GM19035 (cell line): ENCODE measurements at regions not wholly inside any gene's neighbourhood (a gene's known extent, or its start where the extent isn't known, plus 50 kb on each side); places are given as distances from the start of the nearest gene placed in this dataset.

Experiments
- ATAC-seq: cut with Tn5 transposase; IDR thresholded peaks from one replicate; pipeline ENCODE4 v1.9.1; 2021; ENCODE audit not compliant: unreplicated experiment

GRCh38 chr20:60813066-60813465, 439.0 kb upstream of the CDH4 start:
- no peak for ATAC-seq

GRCh38 chr20:60815656-60816055, 436.4 kb upstream of the CDH4 start:
- no peak for ATAC-seq

DNA sequence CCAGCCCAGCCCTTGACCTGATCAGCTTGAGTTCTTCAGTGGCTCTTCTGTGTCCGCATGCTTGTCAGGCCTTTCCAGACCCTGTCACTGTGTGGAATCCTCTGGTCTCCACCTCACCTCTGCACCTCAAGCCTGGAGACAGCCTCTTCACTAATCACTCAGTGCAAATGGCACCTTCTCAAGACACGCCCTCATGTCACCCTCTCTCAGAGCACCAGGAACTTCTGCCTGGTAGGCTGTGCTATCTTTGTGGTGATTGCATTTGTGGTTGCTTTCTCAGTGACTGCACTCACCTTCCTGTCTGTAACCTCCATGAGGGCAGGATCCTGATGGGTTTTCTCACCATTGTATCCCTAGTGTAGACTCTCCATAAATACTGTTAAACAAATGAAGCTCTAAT, 435.2 kb upstream of the CDH4 start:
- no peak for ATAC-seq

GRCh38 chr20:60817891-60818290, 434.2 kb upstream of the CDH4 start:
- no peak for ATAC-seq

GRCh38 chr20:60819511-60819910, 432.6 kb upstream of the CDH4 start:
- ATAC-seq, result no peak

- ATAC-seq, result no peak
These were observed 431.9 kb upstream of the CDH4 start for GRCh38 chr20:60820149-60820548.

- ATAC-seq, result no peak
These were observed 431.1 kb upstream of the CDH4 start for GRCh38 chr20:60820918-60821317.

DNA sequence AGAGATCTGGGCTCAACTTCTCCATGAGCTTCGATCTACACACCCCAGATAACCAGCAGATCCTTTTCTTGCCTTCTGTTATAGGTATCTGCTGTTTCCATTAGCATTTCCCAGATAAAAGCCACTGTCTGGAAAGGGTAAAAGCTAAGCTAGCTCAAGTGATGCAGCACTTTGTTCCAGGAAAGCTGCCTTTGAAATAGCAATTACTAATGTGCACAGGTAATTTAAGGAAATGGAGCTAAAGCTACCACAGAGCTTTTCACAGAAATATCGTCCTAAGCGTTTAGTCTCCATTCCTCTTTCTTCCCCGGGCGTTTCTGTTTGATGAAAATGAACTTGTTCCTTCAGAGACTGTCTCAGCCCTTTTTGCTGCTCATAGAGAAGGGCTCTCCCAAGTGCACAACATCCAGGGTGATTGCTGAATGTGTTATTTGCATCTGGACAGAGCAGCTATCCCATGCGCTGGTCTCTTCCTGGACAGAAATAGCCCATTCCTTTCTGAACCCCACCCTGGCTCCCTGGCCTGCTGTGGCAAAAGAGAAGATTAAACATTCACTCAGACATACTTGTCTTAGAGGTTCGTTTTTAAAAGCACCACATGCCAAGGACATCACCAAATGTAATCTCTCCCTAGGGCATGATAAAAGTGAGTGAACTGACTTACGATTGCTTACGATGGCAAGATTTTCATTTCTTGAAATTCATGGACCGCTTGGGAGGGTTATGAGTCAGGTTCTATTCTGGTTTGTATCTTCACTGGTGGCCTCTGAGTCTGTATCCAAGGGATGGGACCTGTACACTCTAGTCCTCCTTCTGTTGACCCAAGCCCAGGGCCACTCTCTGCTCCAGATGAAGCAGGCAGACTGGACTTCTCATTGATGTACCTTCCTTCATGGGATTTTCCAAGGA, 429.1 kb upstream of the CDH4 start:
- ATAC-seq, result no peak

DNA sequence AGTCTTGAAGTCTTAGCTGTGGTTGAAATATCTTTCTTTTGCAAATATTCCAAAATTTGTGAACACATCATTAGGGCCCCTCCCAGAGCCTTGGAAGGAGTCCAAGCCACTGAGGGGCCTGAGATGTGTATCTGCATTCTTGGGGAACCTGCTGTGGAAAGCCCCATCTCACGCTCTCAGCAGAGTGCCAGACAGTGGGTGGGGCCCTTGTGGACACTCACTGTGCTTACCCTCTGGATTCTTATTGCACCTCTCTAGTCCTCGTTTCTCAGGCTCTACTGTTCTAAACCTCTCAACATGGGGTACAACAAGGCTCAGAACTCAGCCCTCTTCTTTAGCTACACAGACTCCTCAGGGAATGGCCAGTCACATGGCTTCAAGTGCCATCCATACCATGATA, 416.2 kb upstream of the CDH4 start:
- no peak for ATAC-seq

DNA sequence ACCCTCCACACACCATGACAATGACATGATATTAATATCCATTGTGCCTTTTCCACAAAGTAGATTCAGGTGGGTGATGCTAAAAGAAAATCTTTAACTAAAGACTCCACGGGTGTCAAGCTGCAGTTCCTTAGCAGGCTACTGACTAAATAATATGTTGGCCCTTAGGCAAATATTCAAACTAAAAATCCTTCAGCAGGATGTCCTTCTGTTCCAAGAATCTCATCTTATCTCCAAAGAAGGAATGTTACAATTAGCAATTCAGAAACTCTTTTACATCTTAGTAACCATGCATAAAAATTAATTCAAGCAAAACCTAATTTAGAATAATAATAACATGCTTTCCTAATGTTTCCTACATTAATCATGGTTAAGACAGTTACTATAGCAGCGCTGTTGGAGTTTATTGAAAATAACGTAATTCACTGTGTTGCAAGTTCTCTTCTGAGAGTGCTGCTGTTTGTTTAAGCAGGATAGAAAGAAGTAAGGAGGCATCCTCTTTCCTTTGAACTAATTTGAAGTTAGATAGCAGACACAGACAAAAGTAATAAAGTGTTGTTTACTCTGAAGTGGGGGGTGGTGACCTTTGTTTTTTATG, 414.8 kb upstream of the CDH4 start:
- no peak for ATAC-seq

DNA sequence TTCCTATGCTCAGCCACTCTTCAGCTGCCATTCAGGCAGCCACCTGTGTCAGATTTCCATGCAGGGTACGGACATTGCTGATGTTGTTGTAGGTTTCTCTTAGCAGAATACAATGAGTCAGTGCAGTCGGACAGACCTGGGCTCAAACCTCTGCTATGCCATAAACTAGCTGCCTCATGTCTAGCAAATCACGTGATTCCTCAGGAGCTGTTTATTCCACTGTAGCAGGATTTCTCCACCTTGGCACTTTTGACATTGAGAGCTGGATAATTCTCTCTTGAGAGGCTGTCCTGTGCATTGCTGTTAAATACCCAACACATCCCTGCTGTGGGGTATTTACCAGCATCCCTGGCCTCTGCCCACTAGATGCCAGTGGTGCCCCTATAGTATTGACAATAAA, 413.8 kb upstream of the CDH4 start:
- no peak for ATAC-seq

- no peak for ATAC-seq
These were observed 411.1 kb upstream of the CDH4 start for GRCh38 chr20:60840971-60841370.

GRCh38 chr20:60845146-60845545, 406.9 kb upstream of the CDH4 start:
- ATAC-seq, result no peak

DNA sequence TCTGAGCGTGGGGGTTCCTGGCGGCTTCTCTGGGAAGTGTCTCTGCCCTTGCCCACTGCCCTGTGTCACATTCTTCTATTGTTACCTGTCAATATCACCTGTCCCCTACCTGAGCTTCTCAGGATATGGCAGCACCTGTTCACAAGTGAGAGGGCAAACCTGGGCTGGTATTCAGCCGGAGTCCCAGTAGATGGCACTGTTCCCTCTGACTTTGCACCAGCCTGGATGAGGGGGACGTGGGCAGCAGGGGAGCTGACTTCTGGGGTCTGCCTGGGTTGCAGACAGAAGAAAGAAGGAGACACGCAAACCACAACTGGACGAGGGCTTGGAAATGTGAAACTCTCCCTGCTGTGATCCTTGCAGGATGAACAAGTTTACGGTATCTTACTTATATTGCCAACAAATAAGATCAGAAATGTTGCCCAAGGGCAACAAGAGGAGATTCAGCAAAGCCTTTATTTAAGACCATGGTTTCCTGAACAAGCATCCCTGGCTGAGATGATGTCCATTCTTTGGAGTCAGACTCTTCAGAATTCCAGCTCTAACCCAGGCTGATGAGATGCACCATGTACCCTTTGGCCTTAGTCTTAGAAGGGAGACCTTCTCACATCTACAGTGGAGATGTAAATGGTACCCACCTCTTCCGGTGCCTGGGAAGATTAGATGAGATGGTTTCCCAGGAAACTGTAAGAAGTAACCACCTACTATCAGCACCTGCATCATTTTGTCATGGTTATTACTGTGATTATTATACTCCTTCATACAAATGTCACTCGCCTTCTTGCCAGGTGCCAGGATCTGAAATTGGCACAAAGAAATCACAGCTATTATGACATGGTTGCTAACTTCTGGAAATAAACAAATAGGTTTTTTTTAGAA, 400.0 kb upstream of the CDH4 start:
- ATAC-seq, result no peak

DNA sequence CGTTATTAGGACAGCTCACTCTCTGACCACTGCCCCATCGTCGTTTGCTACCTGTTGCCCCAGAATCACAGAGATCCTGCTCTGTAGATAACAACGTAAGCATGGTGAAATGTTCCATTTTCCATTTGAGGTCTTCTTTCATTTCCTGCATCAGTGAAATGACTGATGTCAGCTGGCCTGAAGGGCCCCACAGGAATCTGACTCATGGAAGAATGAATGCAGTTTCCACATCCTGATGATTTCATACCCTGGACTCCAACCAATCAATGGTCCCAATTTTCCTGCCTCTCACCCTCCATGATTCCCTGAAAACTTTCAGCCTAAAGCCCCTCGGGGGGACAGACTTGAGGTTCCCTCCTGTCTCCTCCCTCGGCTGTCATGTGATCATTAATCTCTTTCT, 394.4 kb upstream of the CDH4 start:
- no peak for ATAC-seq

DNA sequence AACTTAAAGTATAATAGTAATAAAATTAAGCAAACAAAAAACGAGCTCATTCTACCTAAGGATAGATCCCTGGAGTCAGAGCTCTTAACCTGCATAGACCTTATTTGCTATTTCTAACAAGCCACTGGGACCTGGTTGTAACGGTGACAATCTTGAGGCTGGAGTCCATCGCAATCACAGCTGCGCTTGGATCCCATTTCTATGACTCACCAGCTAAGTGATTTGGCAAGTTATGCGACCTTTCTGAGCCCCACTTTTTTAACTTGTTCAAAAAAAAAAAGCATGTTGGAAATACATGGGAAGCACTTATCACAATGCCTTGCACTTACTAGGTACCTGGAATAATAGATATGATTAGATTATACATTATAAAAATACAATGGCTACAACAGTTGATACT, 389.5 kb upstream of the CDH4 start:
- ATAC-seq, result no peak

DNA sequence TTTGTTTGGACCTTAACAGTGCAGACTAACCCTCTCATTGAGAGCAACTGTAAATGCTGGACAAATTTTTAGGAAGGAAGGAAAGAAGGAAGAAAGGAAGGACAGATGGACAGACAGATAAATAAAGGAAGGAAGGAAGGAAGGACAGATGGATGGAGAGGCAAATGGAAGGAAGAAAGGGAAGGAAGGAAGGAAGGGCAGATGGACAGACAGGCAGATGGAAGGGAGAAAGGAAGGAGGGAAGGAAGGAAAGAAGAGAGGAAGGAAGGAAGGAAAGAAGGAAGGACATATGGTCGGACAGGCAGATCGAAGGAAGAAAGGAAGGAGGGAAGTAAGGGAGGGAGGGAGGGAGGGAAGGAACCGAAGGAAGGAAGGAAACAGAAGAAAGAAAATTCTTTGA, 388.5 kb upstream of the CDH4 start:
- no peak for ATAC-seq

DNA sequence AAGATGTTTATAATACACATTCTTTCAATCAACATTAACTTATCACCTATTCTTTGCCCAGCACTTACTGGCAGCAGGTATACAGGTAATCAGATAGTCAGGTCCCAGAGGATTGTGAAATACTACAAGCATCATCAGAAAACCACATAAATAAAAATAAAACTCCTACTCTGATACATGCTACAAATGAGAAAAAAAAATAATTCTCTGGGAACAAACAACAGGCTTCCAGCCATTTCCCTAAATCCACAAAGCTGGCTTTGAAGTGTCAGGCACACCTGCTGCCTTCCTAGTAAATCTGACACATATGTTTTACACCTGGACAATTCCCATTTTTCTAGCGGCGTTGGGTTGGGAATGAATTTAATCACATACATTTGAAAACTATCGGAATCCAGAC, 384.5 kb upstream of the CDH4 start:
- ATAC-seq, result no peak

- ATAC-seq, result no peak
These were observed 383.7 kb upstream of the CDH4 start for GRCh38 chr20:60868316-60868891.

- ATAC-seq, result no peak
These were observed 383.0 kb upstream of the CDH4 start for GRCh38 chr20:60869087-60869486.

- ATAC-seq, result no peak
These were observed 382.4 kb upstream of the CDH4 start for GRCh38 chr20:60869625-60870024.
